ENCODE measurements at regions not wholly inside any gene's neighbourhood (a gene's known extent, or its start where the extent isn't known, plus 50 kb on each side); places are given as distances from the start of the nearest gene placed in this dataset.

GRCh38 chr10:29688230-29688661 is 53.5 kb upstream of the SVIL start:
- TF ChIP-seq CTCF (IDR thresholded peaks at IDR 0.05), result no peak
- TF ChIP-seq POLR2A (IDR thresholded peaks at IDR 0.05), result no peak
